ENCODE measurements at regions not wholly inside any gene's neighbourhood (a gene's known extent, or its start where the extent isn't known, plus 50 kb on each side); places are given as distances from the start of the nearest gene placed in this dataset.

DNA sequence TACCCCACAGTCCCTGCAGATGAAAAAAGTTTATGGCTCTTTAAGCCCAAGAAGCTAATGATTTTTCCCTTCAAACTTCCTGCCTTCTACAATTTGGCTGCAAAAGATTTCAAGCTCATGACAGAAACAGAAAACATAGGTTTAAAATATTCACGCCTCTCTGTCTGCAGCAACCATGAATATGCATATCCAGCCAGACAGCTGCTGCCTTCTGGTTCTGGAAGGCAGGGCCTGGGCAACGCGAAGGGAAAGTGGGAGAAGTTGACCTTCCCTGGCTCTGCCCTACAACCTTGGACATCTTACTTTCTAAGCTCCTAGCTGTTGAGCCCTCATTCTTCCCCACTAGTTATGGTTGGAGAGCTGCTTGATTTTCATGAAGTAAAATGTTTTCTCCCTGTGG is 64.8 kb upstream of the CLINT1 start:
- no peak for DNase-seq

DNA sequence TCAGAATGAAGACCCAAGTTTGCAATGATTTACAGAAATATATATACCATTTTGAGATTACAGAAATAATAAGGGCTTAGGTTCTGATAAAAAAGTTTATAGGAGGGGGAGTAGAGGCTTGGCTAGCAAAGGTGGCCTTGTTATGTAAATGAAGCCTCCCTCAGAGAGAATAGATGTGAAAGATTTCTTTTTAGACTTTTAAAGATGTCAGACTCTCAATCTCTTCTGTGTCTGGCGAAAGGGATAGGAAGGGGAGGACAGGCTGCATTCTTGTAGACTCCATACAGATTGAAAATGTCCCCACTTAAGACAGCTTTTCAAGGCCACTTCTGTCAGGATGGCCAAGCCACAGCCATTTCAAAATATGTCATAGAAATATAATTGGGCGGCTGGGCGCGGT is 63.1 kb upstream of the CLINT1 start:
- DNase-seq, result no peak

DNA sequence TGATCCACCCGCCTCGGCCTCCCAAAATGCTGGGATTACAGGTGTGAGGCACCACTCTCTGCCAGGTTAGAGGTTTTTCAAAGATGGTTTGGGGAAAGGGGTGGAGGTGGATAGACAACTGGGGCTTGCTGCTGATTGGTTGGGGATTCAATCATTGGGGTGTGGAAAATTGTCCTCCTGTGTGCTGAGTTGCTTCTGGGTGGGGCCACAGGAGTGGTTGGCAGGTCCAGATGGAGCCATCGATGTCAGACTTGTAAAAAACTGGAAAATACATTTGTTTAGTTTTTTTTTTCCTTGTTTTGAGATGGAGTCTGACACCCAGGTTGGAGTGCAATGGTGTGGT is 61.9 kb upstream of the CLINT1 start:
- DNase-seq, result no peak

DNA sequence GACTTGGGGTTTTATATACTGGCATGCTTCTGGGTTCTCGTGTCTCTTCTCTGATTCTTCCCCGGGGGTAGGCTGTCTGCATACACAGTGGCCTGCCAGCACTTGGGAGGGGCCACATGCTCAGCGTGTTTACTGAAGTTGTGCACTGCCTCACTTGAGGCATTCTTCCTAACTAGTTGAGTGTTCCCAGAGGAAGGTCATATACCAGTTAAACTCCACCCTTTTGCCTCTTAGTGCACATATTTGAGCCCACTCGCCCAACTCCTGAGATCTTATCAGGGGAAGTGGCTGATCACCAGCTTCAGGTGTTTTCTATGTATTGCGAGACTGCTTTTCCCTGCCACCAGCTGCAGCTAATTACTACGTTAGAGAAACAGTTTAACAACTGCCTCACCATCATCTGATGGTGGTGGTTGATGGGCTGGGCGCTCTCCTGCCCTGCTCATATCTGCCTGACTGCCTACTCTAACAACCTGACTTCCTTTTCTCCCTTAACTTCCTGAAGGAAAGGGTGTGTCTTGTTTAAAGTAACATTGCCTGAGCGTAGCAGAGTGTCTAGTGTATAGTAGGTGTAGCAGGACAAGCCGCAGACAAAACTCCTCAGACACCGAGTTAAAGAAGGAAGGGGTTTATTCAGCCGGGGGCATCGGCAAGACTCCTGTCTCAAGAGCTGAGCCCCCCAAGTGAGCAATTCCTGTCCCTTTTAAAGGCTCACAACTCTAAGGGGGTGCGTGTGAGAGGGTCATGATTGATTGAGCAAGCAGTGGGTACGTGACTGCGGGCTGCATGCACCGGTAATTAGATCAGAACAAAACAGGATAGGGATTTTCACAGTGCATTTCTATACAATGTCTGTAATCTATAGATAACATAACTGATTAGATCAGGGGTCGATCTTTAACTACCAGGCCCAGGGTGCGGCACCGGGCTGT is 60.1 kb upstream of the CLINT1 start:
- DNase-seq, result no peak

DNA sequence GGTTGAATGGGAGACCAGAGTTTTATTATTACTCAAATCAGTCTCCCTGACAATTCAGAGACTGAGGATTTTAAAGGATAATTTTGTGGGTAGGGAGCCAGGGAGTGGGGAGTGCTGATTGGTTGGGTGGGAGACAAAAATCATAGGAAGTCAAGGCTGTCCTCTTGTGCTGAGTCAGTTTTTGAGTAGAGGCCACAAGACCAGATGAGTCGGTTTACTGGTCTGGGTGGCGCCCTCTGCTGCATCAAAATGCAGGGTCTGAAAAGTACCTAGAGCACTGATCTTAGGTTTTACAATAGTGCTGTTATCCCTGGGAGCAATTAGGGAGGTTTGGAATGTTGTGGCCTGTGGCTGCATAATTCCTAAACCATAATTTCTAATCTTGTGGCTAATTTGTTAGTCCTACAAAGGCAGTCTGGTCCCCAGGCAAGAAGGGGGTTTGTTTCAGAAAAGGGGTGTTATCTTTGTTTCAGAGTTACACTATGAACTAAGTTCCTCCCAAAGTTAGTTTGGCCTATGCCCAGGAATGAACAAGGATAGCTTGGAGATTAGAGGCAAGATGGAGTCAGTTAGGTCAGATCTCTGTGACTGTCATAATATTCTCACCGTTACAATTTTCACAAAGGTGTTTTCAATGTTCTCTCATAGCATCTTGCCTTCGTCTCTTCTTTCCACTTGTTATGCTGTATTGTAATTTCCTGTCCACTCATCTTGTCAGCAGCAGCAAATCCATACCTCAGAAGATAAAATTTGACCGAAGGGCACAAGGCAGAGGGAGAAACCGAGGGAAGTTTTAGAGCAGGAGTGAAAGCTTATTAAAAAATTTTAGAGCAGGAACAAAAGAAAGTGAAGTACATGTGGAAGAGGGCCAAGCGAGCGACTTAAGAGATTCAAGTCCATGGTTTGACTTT is 59.2 kb upstream of the CLINT1 start:
- DNase-seq, result no peak

DNA sequence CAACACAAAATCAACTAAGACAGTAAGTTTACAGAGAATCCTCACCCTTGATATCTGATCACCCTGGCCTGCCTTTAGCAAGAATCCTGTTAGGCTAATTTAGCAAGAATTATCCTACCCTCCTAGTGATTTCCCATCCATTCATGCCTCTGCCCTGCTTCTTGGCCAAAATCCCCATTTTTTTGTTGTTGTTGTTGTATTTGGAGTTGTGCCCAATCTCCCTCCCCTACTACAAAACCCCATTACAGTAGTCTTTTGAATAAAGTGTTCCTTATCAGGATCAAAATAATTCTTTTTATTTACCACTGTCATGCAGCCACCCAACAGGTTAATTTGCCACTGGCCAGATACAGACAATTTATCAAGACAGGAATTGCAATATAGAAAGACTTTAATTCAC is 58.5 kb upstream of the CLINT1 start:
- no peak for DNase-seq

DNA sequence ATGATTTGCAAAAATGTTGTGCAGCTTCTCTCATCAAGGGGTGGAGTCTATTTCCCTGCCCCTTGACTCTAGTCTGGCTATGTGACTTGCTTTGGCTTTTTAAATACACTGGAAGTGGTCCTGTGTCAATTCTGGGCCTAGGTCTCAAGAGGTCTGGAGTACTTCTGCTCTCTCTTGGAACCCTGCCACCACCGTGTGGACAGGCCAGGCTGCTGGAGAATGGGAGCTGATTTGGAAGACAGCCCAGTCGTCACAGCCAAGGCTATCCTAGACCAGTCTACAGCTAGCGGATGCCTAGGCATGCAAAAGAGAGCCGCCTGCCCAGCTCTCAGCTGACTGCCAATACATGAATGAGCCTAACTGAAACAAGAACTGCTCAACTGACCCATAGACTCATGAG is 56.7 kb upstream of the CLINT1 start:
- DNase-seq, result no peak

DNA sequence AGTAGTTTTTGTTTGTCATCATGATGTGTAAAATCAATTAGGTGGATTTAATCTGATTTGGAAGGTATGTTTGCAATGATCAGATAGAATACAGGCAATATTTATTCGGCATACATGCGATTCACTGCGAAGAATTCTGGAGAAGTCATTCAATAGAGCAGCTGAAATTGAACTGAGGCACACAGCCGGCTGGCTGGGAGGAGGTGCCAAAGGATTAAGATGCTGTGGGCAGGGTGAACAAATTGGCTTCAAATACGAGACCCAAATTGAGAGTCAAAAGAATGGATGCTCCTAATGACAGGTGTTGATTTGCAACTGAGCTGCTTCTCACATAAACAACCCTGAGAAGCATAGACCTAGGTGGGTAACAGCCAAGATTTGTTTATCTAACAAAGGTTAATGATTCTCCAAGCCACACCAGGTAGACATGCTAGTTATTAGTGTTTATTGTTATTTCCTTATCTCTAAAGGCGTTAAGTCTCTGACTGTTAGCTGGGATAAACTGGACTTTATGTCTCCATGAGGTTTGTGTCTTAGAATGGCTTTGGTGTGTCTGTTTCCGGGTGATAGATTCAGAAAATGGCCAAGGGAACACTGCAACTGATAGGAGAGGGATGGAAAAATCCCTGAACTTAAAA is 55.3 kb upstream of the CLINT1 start:
- DNase-seq, result no peak

DNA sequence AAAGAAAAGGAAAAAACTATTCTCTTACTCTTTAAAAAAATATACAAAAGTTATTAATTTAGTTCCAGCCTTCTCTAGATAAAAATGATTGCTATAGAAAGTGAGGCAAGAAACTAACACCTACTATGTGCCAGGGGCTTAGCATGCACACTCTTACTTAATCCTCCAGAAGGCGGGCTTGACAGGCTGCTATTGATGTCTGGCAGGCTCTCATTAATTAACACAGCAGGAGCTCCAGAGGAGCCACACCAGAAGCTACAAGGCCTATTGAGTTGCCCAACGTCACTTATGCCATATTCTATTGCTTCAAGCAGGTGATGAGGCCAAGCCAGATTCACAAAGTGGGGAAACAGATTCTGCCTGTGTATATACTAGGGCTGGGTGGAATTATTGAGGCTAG is 54.6 kb upstream of the CLINT1 start:
- DNase-seq, result no peak

DNA sequence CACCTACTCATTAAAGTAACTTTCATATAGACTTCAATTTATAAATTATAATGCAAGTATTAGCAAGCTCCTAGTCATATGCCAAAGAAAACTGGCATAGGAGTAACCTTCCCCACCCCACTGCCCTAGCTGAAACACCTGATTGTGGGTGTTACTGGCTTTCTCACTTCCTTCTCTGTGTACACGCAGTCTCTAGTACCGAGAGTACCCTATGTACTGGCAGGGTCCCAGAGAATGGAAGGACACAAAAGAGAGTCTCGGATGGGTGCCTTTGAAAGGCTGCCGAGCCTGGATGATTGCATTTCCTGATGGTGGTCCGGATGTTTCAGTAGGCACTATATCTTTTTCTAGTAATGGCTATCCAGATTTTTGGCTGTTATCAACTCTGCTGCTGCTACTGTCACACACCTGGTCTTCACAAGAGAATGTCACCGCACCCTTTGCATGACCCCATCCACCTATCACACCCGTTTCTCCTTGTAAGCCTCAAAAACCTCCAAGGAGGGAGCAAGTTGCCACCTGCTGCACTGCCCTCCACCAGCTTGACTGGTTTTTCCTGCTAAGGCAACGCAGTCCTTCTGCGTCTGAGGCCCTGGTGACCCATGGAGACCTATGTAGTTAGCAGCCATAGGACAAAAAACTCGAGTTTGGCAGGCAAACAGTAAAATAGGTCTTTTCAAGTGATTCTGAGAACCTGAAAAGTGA is 53.8 kb upstream of the CLINT1 start:
- DNase-seq, result peak; percentile 64

DNA sequence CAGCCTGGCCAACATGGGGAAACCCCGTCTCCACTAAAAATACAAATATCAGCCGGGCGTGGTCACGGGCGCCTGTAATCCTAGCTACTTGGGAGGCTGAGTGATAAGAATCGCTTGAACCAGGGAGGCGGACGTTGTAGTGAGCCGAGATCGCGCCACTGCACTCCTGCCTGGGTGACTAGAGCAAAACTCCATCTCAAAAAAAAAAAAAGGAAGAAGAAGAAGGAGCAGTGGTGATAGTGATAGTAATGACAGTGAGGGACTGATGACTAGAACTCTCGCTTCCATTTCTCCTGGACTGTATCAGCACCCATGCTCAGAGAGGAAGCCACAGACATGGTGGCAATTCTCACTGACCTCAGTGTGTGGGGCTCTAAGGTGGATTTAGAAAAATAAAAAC is 52.6 kb upstream of the CLINT1 start:
- DNase-seq, result no peak

All from NCI-H1436 treated with DMSO at 0.1 percent for 48 hours (cell line).